CD14-positive monocyte (primary cell): ENCODE measurements at regions not wholly inside any gene's neighbourhood (a gene's known extent, or its start where the extent isn't known, plus 50 kb on each side); places are given as distances from the start of the nearest gene placed in this dataset.

Experiments
- DNase-seq, 3 donors: peaks; one replicate each; pipeline ENCODE4 v3.0.0-alpha.2; 2011 to 2022
- H2AFZ ChIP-seq: 2 replicates; pipeline ENCODE4 v1.6.0; 2012; ENCODE audit warnings: mild to moderate bottlenecking, low read depth, low read length, inconsistent platforms; ENCODE audit not compliant: insufficient read depth, poor library complexity, severe bottlenecking
- H3K27ac ChIP-seq, 2 donors: 1 replicate in 1 of 2; 2 replicates in 1 of 2; pipeline ENCODE4 v1.5.1; 2012 to 2013; ENCODE audit warnings: low read length in 2 of 2, control low read depth in 1 of 2, inconsistent platforms in 1 of 2, low read depth in 1 of 2, mild to moderate bottlenecking in 1 of 2
- H3K27me3 ChIP-seq, 2 donors: one replicate each; pipeline versions ENCODE4 v1.6.0 to v1.6.1; 2011 to 2013; ENCODE audit warnings: low read length in 2 of 2; ENCODE audit not compliant: control insufficient read depth in 2 of 2, insufficient read depth in 2 of 2
- H3K36me3 ChIP-seq, 2 donors: replicated peaks in 1 of 2; 1 replicate in 1 of 2; 2 replicates in 1 of 2; pipeline versions ENCODE4 v1.5.1 to v1.6.1; 2012 to 2013; ENCODE audit warnings: low read length in 2 of 2, control low read depth in 1 of 2, inconsistent platforms in 1 of 2, mild to moderate bottlenecking in 1 of 2; ENCODE audit not compliant: insufficient read depth in 2 of 2, control insufficient read depth in 1 of 2
- H3K4me1 ChIP-seq, 2 donors: 1 replicate in 1 of 2; 2 replicates in 1 of 2; pipeline versions ENCODE4 v1.5.1 to v1.6.1; 2012 to 2013; ENCODE audit warnings: low read length in 2 of 2, control low read depth in 1 of 2, inconsistent platforms in 1 of 2, mild to moderate bottlenecking in 1 of 2, moderate library complexity in 1 of 2; ENCODE audit not compliant: insufficient read depth in 2 of 2, control insufficient read depth in 1 of 2
- H3K4me2 ChIP-seq: replicated peaks from 2 replicates; pipeline ENCODE3; 2012; ENCODE audit warnings: low read length, moderate library complexity, mild to moderate bottlenecking; ENCODE audit not compliant: poor library complexity, severe bottlenecking; ENCODE audit errors: extremely low read depth
- H3K4me3 ChIP-seq, 3 experiments: fragments of 200-600 bp in 1 of 3; sonication (generic) in 1 of 3; replicated peaks in 1 of 3; 1 replicate in 2 of 3; 2 replicates in 1 of 3; pipeline ENCODE4 v1.5.1; 2011 to 2013; ENCODE audit warnings: low read length in 3 of 3, mild to moderate bottlenecking in 3 of 3, control low read depth in 2 of 3, low read depth in 2 of 3, inconsistent platforms in 1 of 3, moderate library complexity in 1 of 3
- H3K79me2 ChIP-seq: 2 replicates; pipeline ENCODE4 v1.6.0; 2012; ENCODE audit warnings: mild to moderate bottlenecking, control low read depth, inconsistent platforms, low read length, moderate library complexity; ENCODE audit not compliant: insufficient read depth
- H3K9ac ChIP-seq: 2 replicates; pipeline ENCODE4 v1.6.0; 2017; ENCODE audit warnings: low read length, mild to moderate bottlenecking; ENCODE audit not compliant: insufficient read depth, poor library complexity, severe bottlenecking
- H3K9me3 ChIP-seq, 2 donors: replicated peaks in 1 of 2; 1 replicate in 1 of 2; 2 replicates in 1 of 2; pipeline versions ENCODE4 v1.5.1 to v1.6.1; 2012 to 2013; ENCODE audit warnings: low read length in 2 of 2, control low read depth in 1 of 2; ENCODE audit not compliant: control insufficient read depth in 1 of 2, insufficient read depth in 1 of 2
- H4K20me1 ChIP-seq: 2 replicates; pipeline ENCODE4 v1.6.0; 2012; ENCODE audit warnings: mild to moderate bottlenecking, low read length, control low read depth, moderate library complexity; ENCODE audit not compliant: insufficient read depth
- H3K27ac Mint-ChIP-seq, 7 donors: one replicate each; pipeline ENCODE4 v1.8.0; 2020; ENCODE audit warnings: mild to moderate bottlenecking in 7 of 7, mixed read lengths in 7 of 7, moderate library complexity in 6 of 7, inconsistent platforms in 2 of 7
- H3K27me3 Mint-ChIP-seq, 3 donors: one replicate each; pipeline ENCODE4 v1.8.0; 2021 to 2022; ENCODE audit warnings: low read depth in 3 of 3, mild to moderate bottlenecking in 3 of 3, mixed read lengths in 3 of 3, moderate library complexity in 3 of 3, inconsistent platforms in 1 of 3
- H3K36me3 Mint-ChIP-seq, 2 donors: one replicate each; pipeline ENCODE4 v1.8.0; 2020; ENCODE audit warnings: mixed read lengths in 2 of 2, inconsistent platforms in 1 of 2, mild to moderate bottlenecking in 1 of 2
- H3K4me1 Mint-ChIP-seq: one replicate; pipeline ENCODE4 v1.8.0; 2020; ENCODE audit warnings: mild to moderate bottlenecking, mixed read lengths
- H3K4me3 Mint-ChIP-seq, 2 donors: one replicate each; pipeline ENCODE4 v1.8.0; 2020; ENCODE audit warnings: mild to moderate bottlenecking in 2 of 2, mixed read lengths in 2 of 2, moderate library complexity in 1 of 2
- H3K9me3 Mint-ChIP-seq, 7 donors: one replicate each; pipeline ENCODE4 v1.8.0; 2020 to 2022; ENCODE audit warnings: mixed read lengths in 7 of 7, mild to moderate bottlenecking in 6 of 7, moderate library complexity in 6 of 7, inconsistent platforms in 2 of 7
- CTCF ChIP-seq: fragments of 200-600 bp; IDR thresholded peaks from one replicate; pipeline ENCODE4 v1.8.0; 2022; ENCODE audit warnings: antibody characterized with exemption, mild to moderate bottlenecking
- WGBS: methylation state at CpG from one replicate; pipeline ENCODE4 v1.1.5; 2013; ENCODE audit warnings: missing lambda C conversion rate; ENCODE audit not compliant: insufficient coverage; 5-methylcytosine and 5-hydroxymethylcytosine counted together
- intact Hi-C, 2 donors: fragments of 100-400 bp; cut with micrococcal nuclease; formaldehyde crosslinking; loops; one replicate each; pipeline versions ENCODE4 v1.15.0 to v1.15.1; 2023

DNA sequence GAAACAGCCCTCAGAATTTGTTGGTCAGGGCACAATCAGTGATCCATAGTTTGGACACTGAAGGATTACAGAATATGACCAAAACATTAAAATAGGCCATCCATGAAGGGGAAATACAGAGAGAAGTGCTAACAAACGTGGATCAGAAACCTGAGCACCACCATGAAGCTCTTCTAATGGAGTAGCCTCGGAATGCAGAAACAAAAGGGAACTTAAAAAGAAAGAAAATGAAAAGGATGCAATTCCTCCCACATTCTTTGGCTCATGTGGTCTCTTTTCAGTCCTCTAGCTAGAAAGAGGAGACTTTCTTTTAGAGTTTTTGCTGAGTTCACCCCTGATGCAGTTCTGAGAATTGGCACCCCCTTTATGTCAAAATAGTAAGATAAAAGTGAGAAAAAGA, 989.8 kb upstream of the B3GALT2 start:
- H3K4me1 Mint-ChIP-seq, result no peaks in the 10 kb centered on the region
- Histone ChIP-seq H3K79me2 (no peaks in the 10 kb centered on the region), H3K27me3 (no peaks in the 10 kb centered on the region), H3K9me3 (no peaks in the 10 kb centered on the region), H3K27ac (no peak overlapping the region), H3K4me1 (no peaks in the 10 kb centered on the region), H3K4me2 (no peak overlapping the region), H3K36me3 (no peaks in the 10 kb centered on the region), H3K4me3 (no peak overlapping the region), H3K9ac (no peak overlapping the region), H4K20me1 (no peaks in the 10 kb centered on the region), H2AFZ (no peak overlapping the region)
- peaks cover 0 to 6% (median 0%) of the 10 kb centered on the region in 7 donors for H3K9me3 Mint-ChIP-seq
- intact Hi-C loops, result no loop called here
- no CpG with 5 or more reads among the region's 2 CpGs for WGBS
- H3K36me3 Mint-ChIP-seq, result no peaks in the 10 kb centered on the region
- H3K27ac Mint-ChIP-seq, result no peak overlapping the region
- TF ChIP-seq CTCF, result no peak
- no peaks in the 10 kb centered on the region for H3K27me3 Mint-ChIP-seq
- DNase-seq, result no peak
- H3K4me3 Mint-ChIP-seq, result no peak overlapping the region

GRCh38 chr1:194175251-194175650, 988.8 kb upstream of the B3GALT2 start:
- whole genome bisulfite sequencing, result no CpG with 5 or more reads among the region's 1 CpG
- no peak overlapping the region for H3K4me3 ChIP-seq

More at GRCh38 chr1:194175251-194175650, 988.8 kb upstream of the B3GALT2 start:
- Histone ChIP-seq H3K4me1 (no peaks in the 10 kb centered on the region), H3K27me3 (no peaks in the 10 kb centered on the region), H3K4me2 (no peak overlapping the region), H3K9ac (no peak overlapping the region), H3K79me2 (no peaks in the 10 kb centered on the region), H3K36me3 (no peaks in the 10 kb centered on the region), H4K20me1 (no peaks in the 10 kb centered on the region), H3K27ac (no peak overlapping the region), H3K9me3 (no peaks in the 10 kb centered on the region), H2AFZ (no peak overlapping the region)
- no peak for TF ChIP-seq CTCF
- intact Hi-C loops, result no loop called here
- Mint-ChIP-seq H3K4me1 (no peaks in the 10 kb centered on the region), H3K36me3 (no peaks in the 10 kb centered on the region), H3K27me3 (no peaks in the 10 kb centered on the region), H3K9me3 (peaks cover 0 to 8% (median 3%) of the 10 kb centered on the region in 7 donors), H3K27ac (no peak overlapping the region), H3K4me3 (no peak overlapping the region)
- no peak for DNase-seq
